GM23338 (cell line): ENCODE measurements at regions not wholly inside any gene's neighbourhood (a gene's known extent, or its start where the extent isn't known, plus 50 kb on each side); places are given as distances from the start of the nearest gene placed in this dataset.
"Not testable (repeated sequence)": the region's sequence is repeated elsewhere in the genome, so short reads cannot be mapped to it uniquely, and the experiment has no call there.

Experiments
- ATAC-seq: fragments of 200-7000 bp; cut with Tn5 transposase; 3 replicates; pipeline ENCODE4 v1.9.1; 2020
- DNase-seq: peaks from one replicate; pipeline ENCODE4 v3.0.0-alpha.2; 2015; ENCODE audit warnings: low spot score
- H2AFZ ChIP-seq: fragments of 200-600 bp; sonication (generic); 2 replicates; pipeline ENCODE4 v1.8.0; 2016; ENCODE audit warnings: antibody characterized with exemption, mild to moderate bottlenecking, moderate library complexity
- H3F3A ChIP-seq: fragments of 200-600 bp; sonication (generic); replicated peaks from 2 replicates; pipeline ENCODE4 v1.8.0; 2017; ENCODE audit warnings: antibody characterized with exemption, mixed run types, low read depth
- H3K27ac ChIP-seq: fragments of 200-600 bp; sonication (generic); 2 replicates; pipeline ENCODE4 v1.6.1; 2016; ENCODE audit warnings: low read depth
- H3K27me3 ChIP-seq: fragments of 200-600 bp; sonication (generic); 2 replicates; pipeline ENCODE4 v1.8.0; 2016; ENCODE audit warnings: mild to moderate bottlenecking, mixed run types, moderate library complexity; ENCODE audit not compliant: insufficient read depth
- H3K36me3 ChIP-seq: fragments of 200-600 bp; sonication (generic); 2 replicates; pipeline ENCODE4 v1.8.0; 2016; ENCODE audit warnings: mild to moderate bottlenecking; ENCODE audit not compliant: insufficient read depth
- H3K4me1 ChIP-seq: fragments of 200-600 bp; sonication (generic); 2 replicates; pipeline ENCODE4 v1.8.0; 2016; ENCODE audit warnings: mild to moderate bottlenecking, moderate library complexity; ENCODE audit not compliant: insufficient read depth
- H3K4me2 ChIP-seq: fragments of 200-600 bp; sonication (generic); 2 replicates; pipeline ENCODE4 v1.7.1; 2017; ENCODE audit warnings: mixed run types
- H3K4me3 ChIP-seq: fragments of 200-600 bp; sonication (generic); 2 replicates; pipeline ENCODE4 v1.6.1; 2016; ENCODE audit warnings: mixed run types
- H3K79me2 ChIP-seq: fragments of 200-600 bp; sonication (generic); replicated peaks from 2 replicates; pipeline ENCODE4 v1.8.0; 2017; ENCODE audit warnings: mild to moderate bottlenecking; ENCODE audit not compliant: insufficient read depth
- H3K9me2 ChIP-seq: fragments of 200-600 bp; sonication (generic); 2 replicates; pipeline ENCODE4 v1.8.0; 2017; ENCODE audit not compliant: insufficient read depth
- H4K20me1 ChIP-seq: fragments of 200-600 bp; sonication (generic); replicated peaks from 2 replicates; pipeline ENCODE4 v1.8.0; 2017; ENCODE audit warnings: mild to moderate bottlenecking; ENCODE audit not compliant: insufficient read depth
- H3K27ac Mint-ChIP-seq: 2 replicates; pipeline ENCODE4 v1.8.0; 2020; ENCODE audit warnings: inconsistent platforms, mild to moderate bottlenecking, moderate library complexity, mixed read lengths
- H3K27me3 Mint-ChIP-seq: 3 replicates; pipeline ENCODE4 v1.8.0; 2022; ENCODE audit warnings: low read depth, mild to moderate bottlenecking, moderate library complexity, mixed read lengths, inconsistent platforms; ENCODE audit not compliant: insufficient read depth, poor library complexity
- H3K36me3 Mint-ChIP-seq: 3 replicates; pipeline ENCODE4 v1.8.0; 2021; ENCODE audit warnings: low read depth, mild to moderate bottlenecking, inconsistent platforms, moderate library complexity, mixed read lengths
- H3K4me1 Mint-ChIP-seq: 3 replicates; pipeline ENCODE4 v1.8.0; 2020; ENCODE audit warnings: mild to moderate bottlenecking, inconsistent platforms, mixed read lengths
- H3K4me3 Mint-ChIP-seq: 3 replicates; pipeline ENCODE4 v1.8.0; 2021; ENCODE audit warnings: moderate library complexity, mild to moderate bottlenecking, inconsistent platforms, mixed read lengths
- H3K9me3 Mint-ChIP-seq: 3 replicates; pipeline ENCODE4 v1.8.0; 2020; ENCODE audit warnings: moderate library complexity, mild to moderate bottlenecking, inconsistent platforms, mixed read lengths
- EZH2phosphoT487 ChIP-seq: fragments of 200-600 bp; sonication (generic); IDR thresholded peaks from one replicate; pipeline ENCODE4 v1.8.1; 2018; ENCODE audit warnings: antibody characterized with exemption; ENCODE audit not compliant: unreplicated experiment
- POLR2AphosphoS5 ChIP-seq: IDR thresholded peaks from 2 replicates; pipeline ENCODE4 v1.6.1; 2016; ENCODE audit warnings: antibody characterized with exemption, low read depth
- ZNF462 ChIP-seq: fragments of 250-450 bp; sonication (Bioruptor Pico); IDR thresholded peaks from 2 replicates; pipeline ENCODE4 v1.5.0; 2020; ENCODE audit warnings: mild to moderate bottlenecking, moderate library complexity
- TF ChIP-seq, protein P1 (sequence below): IDR thresholded peaks from one replicate; pipeline ENCODE4 v1.6.1; 2018; ENCODE audit warnings: antibody characterized with exemption; ENCODE audit not compliant: unreplicated experiment
- TF ChIP-seq, protein P2 (sequence below), 2 experiments: fragments of 200-600 bp in 1 of 2; sonication (generic) in 1 of 2; conservative IDR thresholded peaks; 2 replicates each; pipeline versions ENCODE4 v1.5.1 to v1.6.1; 2016 to 2017; ENCODE audit warnings: antibody characterized with exemption in 2 of 2, low read depth in 2 of 2, mild to moderate bottlenecking in 2 of 2, moderate library complexity in 1 of 2

- Histone ChIP-seq H3K9me2 (no peaks in the 10 kb centered on the region), H3K36me3 (no peaks in the 10 kb centered on the region), H3K79me2 (no peaks in the 10 kb centered on the region), H3K4me2 (no peak overlapping the region), H3K27me3 (no peaks in the 10 kb centered on the region), H3K4me1 (peaks cover 24% of the 10 kb centered on the region; the same call in 1 of the 2 replicates), H3K27ac (no peak overlapping the region), H3K4me3 (no peak overlapping the region), H2AFZ (no peak overlapping the region), H4K20me1 (no peaks in the 10 kb centered on the region), H3F3A (no peaks in the 10 kb centered on the region)
- Mint-ChIP-seq H3K9me3 (no peaks in the 10 kb centered on the region; the same call in 2 of the 3 replicates), H3K4me1 (peaks cover 20% of the 10 kb centered on the region), H3K4me3 (no peak overlapping the region), H3K36me3 (no peaks in the 10 kb centered on the region), H3K27ac (no peak overlapping the region), H3K27me3 (no peaks in the 10 kb centered on the region)
- no peak for DNase-seq
- no peak for ATAC-seq
- TF ChIP-seq POLR2AphosphoS5, result no peak
- no peak for TF ChIP-seq EZH2phosphoT487
Observed at GRCh38 chr4:138458751-138459150, 216.6 kb upstream of the SLC7A11 start.

DNA sequence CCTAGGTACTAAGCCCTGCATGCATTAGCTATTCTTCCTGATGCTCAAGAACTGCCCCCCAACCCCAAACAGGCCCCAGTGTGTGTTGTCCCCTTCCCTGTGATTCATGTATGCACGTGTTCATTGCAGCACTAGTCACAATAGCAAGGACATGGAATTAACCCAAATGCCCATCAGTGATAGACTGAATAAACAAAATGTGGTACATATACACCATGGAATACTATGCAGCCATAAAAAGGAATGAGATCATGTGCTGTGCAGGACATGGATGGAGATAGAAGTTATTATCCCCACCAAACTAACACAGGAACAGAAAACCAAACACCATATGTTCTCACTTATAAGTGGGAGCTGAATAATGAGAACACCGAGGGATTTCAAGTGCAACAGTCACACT is 214.2 kb upstream of the SLC7A11 start:
- not testable (repeated sequence) for H3K36me3 ChIP-seq, H3K27ac Mint-ChIP-seq, H3K27me3 Mint-ChIP-seq, DNase-seq, H3F3A ChIP-seq, H2AFZ ChIP-seq, ATAC-seq, H3K4me3 ChIP-seq, H3K9me3 Mint-ChIP-seq, H4K20me1 ChIP-seq, H3K4me2 ChIP-seq, H3K9me2 ChIP-seq, H3K79me2 ChIP-seq, H3K27ac ChIP-seq, H3K36me3 Mint-ChIP-seq, H3K27me3 ChIP-seq, H3K4me3 Mint-ChIP-seq
- H3K4me1 Mint-ChIP-seq, result peaks cover 20% of the 10 kb centered on the region
- peaks cover 24% of the 10 kb centered on the region; the same call in 1 of the 2 replicates for H3K4me1 ChIP-seq

DNA sequence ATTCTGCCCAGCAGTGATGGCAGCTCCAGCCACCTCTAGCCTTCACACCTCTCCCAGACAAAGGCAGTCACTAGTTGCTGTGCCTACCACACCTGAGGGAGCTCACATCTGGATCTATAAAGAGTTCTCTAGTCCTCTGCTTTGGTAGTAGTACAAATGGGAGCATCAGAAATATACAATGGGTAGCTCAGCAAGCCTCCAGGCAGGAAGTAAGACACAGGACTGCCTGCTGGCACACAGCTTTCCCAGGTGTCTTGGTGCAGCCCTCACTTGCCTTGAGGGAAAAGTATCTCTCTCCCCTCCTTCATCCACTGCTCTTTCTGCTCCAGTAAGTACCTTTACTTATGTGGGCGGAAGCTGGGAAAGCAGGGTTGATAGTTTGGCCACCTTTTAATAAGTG is 212.9 kb upstream of the SLC7A11 start:
- ATAC-seq (peak; percentile 52), DNase-seq (peak; percentile 5)
- Mint-ChIP-seq H3K9me3 (no peaks in the 10 kb centered on the region; the same call in 2 of the 3 replicates), H3K27me3 (no peaks in the 10 kb centered on the region), H3K36me3 (no peaks in the 10 kb centered on the region; the same call in 2 of the 3 replicates), H3K27ac (no peak overlapping the region), H3K4me1 (peaks cover 20% of the 10 kb centered on the region), H3K4me3 (no peak overlapping the region)
- no peaks in the 10 kb centered on the region for H3K27me3 ChIP-seq
- H4K20me1 ChIP-seq, result no peaks in the 10 kb centered on the region
- no peaks in the 10 kb centered on the region for H3K79me2 ChIP-seq
- peak overlapping the region; percentile 59; the same call in 1 of the 2 replicates for H2AFZ ChIP-seq
- H3K4me3 ChIP-seq, result no peak overlapping the region
- H3K9me2 ChIP-seq, result no peaks in the 10 kb centered on the region
- no peak overlapping the region for H3K27ac ChIP-seq
- no peaks in the 10 kb centered on the region for H3F3A ChIP-seq
- H3K36me3 ChIP-seq, result no peaks in the 10 kb centered on the region
- H3K4me2 ChIP-seq, result no peak overlapping the region
- H3K4me1 ChIP-seq, result peaks cover 24% of the 10 kb centered on the region; the same call in 1 of the 2 replicates
- TF ChIP-seq, protein P1, sequence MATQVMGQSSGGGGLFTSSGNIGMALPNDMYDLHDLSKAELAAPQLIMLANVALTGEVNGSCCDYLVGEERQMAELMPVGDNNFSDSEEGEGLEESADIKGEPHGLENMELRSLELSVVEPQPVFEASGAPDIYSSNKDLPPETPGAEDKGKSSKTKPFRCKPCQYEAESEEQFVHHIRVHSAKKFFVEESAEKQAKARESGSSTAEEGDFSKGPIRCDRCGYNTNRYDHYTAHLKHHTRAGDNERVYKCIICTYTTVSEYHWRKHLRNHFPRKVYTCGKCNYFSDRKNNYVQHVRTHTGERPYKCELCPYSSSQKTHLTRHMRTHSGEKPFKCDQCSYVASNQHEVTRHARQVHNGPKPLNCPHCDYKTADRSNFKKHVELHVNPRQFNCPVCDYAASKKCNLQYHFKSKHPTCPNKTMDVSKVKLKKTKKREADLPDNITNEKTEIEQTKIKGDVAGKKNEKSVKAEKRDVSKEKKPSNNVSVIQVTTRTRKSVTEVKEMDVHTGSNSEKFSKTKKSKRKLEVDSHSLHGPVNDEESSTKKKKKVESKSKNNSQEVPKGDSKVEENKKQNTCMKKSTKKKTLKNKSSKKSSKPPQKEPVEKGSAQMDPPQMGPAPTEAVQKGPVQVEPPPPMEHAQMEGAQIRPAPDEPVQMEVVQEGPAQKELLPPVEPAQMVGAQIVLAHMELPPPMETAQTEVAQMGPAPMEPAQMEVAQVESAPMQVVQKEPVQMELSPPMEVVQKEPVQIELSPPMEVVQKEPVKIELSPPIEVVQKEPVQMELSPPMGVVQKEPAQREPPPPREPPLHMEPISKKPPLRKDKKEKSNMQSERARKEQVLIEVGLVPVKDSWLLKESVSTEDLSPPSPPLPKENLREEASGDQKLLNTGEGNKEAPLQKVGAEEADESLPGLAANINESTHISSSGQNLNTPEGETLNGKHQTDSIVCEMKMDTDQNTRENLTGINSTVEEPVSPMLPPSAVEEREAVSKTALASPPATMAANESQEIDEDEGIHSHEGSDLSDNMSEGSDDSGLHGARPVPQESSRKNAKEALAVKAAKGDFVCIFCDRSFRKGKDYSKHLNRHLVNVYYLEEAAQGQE, result no peak
- TF ChIP-seq, protein P2, sequence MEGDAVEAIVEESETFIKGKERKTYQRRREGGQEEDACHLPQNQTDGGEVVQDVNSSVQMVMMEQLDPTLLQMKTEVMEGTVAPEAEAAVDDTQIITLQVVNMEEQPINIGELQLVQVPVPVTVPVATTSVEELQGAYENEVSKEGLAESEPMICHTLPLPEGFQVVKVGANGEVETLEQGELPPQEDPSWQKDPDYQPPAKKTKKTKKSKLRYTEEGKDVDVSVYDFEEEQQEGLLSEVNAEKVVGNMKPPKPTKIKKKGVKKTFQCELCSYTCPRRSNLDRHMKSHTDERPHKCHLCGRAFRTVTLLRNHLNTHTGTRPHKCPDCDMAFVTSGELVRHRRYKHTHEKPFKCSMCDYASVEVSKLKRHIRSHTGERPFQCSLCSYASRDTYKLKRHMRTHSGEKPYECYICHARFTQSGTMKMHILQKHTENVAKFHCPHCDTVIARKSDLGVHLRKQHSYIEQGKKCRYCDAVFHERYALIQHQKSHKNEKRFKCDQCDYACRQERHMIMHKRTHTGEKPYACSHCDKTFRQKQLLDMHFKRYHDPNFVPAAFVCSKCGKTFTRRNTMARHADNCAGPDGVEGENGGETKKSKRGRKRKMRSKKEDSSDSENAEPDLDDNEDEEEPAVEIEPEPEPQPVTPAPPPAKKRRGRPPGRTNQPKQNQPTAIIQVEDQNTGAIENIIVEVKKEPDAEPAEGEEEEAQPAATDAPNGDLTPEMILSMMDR (conservative IDR thresholded peaks at IDR 0.05; ENCODE audit: low read depth in 2 of 2), result no peak
- TF ChIP-seq EZH2phosphoT487, result no peak
- TF ChIP-seq ZNF462, result no peak
